Stimulated activated CD4-positive, alpha-beta T cell treated with anti-CD3 and anti-CD28 coated beads, TNF-alpha, amount 100 ng/mL, for 4 hours (primary cell): ENCODE measurements at regions not wholly inside any gene's neighbourhood (a gene's known extent, or its start where the extent isn't known, plus 50 kb on each side); places are given as distances from the start of the nearest gene placed in this dataset.

Experiments used
- DNase-seq, 3 experiments: peaks; one replicate each; pipeline ENCODE4 v3.0.0-alpha.2; 2020; ENCODE audit warnings: low read depth in 3 of 3

DNA sequence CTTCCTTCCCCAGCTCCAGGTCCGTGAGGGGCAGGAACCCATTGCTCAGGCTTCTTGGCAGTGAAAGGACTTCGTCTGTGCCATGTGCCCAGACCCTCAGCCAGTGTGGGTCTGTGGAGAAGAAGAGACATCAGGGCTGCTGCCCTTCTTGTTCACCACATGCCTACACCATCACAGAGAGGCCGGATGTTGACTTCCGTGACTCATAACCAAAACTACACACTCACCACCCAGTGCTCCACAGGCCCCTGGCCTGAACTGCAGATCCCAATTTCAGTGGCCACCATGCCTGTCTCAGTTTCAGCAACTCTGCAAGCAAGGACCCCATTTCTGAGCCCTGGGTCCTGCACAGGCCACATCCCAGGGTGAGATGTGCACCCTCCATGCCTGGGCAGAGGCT, 332.6 kb upstream of the SALL3 start:
- DNase-seq: no peak

- DNase-seq: no peak
Measured at GRCh38 chr18:78649421-78649820, 330.2 kb upstream of the SALL3 start.

DNA sequence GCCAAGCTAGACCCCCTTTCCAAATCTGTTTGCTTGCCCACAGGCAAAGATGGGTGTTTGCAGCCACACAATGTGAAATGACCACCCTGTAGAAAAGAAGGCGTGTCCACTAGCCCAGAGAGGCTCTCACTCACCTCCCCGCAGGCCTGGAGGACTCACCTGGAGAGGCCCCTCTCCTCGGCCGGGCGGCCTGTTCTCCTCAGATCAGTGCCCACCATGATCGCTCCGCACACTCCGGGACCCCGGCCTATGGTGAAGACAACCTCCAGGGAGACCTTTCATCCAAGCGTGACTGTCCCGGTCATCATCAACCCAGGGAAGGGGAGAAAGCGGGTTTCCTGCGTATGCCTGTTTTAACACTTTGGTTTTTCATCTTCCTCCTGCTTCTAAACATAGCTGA, 328.7 kb upstream of the SALL3 start:
- no peak for DNase-seq

- DNase-seq: no peak
Measured at GRCh38 chr18:78652001-78652545, 327.5 kb upstream of the SALL3 start.

DNA sequence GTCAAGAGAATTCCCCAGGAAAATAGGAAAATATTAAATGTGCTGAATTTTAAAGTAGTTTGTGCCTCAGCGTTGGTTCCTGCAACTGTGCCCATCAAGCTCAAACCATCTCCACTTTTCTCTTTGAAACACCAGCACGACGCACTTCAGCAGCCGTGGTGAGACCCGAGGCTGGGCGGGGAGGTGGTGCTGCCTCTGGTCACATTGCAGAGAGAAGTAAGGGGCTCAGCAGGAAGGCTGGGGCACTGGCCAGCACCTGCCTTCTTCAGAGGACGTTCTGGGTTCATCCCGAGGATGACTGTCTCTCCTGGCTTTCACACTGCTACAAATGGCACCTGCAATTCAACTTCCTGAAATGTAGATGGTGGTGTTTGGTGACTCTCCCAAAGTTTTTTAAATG, 323.7 kb upstream of the SALL3 start:
- no peak for DNase-seq

GRCh38 chr18:78656346-78656925, 323.2 kb upstream of the SALL3 start:
- DNase-seq: no peak

DNA sequence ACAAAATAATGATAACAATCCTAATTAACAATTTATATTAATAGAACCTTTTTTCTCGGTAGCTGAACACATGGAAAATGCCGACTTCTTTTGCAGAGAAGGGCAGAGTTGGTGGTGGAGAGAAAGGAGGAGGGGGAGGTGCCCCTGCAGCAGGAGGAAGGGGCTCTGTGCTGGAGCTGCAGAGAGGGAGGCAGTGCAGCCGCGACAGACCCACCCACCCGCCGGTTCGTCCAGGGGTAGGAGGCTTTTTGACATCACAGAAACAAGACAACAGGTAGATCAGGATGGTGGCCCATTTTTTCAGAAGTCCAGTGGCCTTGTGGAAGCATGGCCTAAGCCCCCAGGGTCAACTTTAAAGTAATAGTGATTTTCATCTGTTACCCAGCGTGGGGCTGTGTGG, 321.1 kb upstream of the SALL3 start:
- DNase-seq: no peak

- no peak for DNase-seq
Measured at GRCh38 chr18:78659057-78659456, 320.6 kb upstream of the SALL3 start.

GRCh38 chr18:78659748-78660147, 319.9 kb upstream of the SALL3 start:
- DNase-seq: no peak

GRCh38 chr18:78660311-78660710, 319.3 kb upstream of the SALL3 start:
- no peak for DNase-seq

- DNase-seq: no peak
Measured at GRCh38 chr18:78661316-78661715, 318.3 kb upstream of the SALL3 start.

- no peak for DNase-seq
Measured at GRCh38 chr18:78662879-78663278, 316.7 kb upstream of the SALL3 start.

- DNase-seq: no peak
Measured at GRCh38 chr18:78664048-78664447, 315.6 kb upstream of the SALL3 start.

- DNase-seq: no peak
Measured at GRCh38 chr18:78664848-78665247, 314.8 kb upstream of the SALL3 start.

DNA sequence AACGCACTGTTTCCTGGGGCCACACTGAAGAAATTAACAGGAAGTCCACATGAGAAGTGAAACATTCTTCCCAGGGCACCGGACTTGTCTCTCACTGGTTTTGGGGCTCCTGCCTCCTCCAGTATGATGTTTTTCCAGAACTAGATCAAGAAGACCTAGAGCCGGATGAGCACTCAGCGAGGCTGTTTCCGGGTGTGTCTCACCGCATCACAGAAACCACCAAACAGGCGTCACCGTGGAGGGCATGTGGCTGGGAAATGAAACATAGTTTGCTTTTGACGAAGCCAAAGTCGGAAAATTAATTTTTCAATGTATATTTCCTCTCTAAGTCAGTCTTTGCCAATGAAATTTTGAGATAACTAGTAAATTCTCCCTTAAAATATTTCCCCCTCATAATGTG, 314.0 kb upstream of the SALL3 start:
- no peak for DNase-seq

DNA sequence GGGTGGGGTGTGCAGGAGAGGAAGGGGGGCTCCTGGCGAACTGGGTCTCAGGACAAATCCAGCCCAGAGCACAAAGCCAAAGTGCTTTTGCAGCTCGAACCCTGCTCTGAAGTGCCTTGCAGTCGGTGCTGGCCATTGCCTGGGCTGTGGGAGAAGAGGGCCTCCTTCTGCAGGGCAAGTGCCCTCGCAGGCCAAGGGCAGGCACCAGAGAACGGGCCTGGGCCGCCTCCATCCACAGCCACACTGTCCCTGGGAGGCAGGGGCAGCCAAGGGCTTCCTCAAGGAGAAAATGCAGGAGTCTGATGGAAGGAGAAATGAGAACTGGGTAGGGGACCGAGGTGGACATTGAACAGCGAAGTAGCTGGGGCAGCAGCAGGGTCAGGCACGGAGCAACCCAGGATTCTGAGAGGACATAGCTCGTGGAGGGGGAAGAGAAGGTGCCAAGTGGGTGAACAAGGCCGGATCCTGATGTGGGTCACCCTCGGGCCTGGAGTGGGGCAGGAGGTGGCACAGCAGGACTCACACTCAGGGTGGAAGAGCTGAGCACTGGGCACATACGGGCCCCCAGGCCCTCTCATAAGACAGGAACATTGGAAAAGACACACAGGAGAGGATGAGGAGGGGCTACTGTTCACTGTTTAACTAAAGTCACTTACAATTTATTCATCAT, 312.8 kb upstream of the SALL3 start:
- DNase-seq: no peak

DNA sequence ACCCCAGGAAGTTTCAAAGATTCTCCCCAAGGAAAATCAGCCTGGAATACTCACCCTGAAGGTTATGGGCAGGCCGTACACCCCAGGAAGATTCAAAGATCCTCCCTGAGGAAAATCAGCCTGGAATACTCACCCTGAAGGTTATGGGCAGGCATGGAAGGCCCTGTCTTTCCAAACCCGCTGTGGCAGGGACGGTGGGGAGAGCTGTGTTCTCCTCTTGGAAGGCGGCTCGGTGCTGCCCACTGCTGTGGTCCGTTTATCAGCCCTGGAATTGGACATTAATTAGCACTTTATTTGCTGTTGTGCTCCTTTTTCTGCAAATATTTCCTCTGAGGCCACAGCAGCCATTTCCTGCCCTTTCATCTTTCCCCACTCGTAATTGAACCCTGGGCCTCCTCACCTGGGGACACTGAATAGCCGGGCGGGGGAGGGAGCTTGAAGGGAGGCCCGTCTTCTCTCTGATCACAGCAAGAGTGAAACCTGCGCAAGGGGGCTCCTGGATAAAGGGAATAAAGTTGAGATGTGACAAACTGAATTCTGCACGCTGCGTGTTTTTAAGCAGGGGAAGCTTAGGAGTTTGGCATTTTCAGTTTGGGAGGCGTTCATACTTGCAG, 308.7 kb upstream of the SALL3 start:
- no peak for DNase-seq

- DNase-seq: no peak
Measured at GRCh38 chr18:78671551-78671950, 308.1 kb upstream of the SALL3 start.

GRCh38 chr18:78672862-78673446, 306.7 kb upstream of the SALL3 start:
- no peak for DNase-seq

DNA sequence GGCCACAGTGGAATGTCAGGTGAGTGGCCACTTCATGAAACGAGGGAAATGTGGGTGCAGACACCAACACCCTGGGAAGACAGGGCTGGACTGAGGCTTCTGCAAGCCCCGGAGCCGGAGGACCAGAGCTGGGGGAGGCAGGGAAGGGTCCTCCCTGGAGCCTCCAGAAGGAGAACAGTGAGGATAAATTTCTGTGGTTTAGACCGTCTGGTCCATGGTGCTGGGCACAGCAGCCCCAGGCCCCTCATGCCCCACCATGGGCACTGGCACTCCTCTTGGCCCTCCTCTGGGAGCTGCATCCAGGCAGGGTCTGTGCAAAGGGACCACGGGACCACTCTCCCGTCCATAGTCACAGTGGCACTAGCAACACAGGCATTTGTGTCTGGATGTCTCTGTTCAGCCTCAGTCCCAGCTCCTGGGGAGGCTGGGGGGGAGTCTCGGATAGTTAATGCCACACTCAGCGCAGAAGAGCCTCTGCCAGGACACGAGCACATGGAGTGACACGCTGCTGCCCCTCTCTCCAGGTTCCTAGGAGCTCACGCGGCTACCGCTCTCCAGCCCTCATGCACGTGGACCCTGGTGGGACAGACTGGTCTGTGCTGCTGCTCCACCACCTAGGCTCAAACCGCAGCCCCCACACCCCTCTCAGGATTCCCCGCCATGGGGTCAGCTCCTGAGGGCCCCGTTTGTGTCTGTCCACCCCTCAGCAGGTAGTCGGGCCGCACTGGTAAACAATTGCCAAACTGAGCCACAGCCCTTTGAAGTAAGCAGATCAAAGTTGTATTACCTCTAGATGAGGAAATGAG, 305.9 kb upstream of the SALL3 start:
- DNase-seq: no peak

DNA sequence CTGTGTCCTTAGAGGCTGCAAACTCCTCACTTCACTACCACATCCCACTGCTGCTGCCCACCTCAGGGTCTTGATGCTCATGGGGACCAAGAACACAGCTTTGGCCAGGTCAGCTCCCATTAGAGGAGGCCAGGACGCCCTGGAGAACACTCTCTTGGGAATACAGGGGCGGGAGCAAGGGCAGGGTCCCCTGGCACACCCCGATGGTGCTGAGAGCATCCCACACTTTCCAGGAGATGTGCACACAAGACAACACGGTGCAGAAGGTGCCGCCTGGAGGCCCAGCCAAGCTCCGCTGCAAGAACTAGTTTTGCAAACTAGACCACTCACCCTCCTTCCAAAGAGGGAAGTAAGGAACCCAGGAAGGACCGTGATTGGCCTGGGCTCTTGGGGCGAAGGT, 304.4 kb upstream of the SALL3 start:
- no peak for DNase-seq
